K562 (cell line): ENCODE measurements at regions not wholly inside any gene's neighbourhood (a gene's known extent, or its start where the extent isn't known, plus 50 kb on each side); places are given as distances from the start of the nearest gene placed in this dataset.

ENCODE experiments used
- ATAC-seq: fragments of 200-7000 bp; cut with Tn5 transposase; 3 replicates; pipeline ENCODE4 v1.9.1; 2020; ENCODE audit warnings: moderate library complexity
- BruUV-seq: library from RNA; stranded (reverse); fragments of 400-500 nt; replicated peaks from 2 replicates; lab custom pipeline; 2021; lab: Mats Ljungman, UMichigan
- CTCF ChIA-PET: fragments of 300-600 bp; formaldehyde crosslinking; extraction: SDS; loops from one replicate; lab custom pipeline; 2021; ENCODE audit warnings: low intra/inter-chr PET ratio; lab: Yijun Ruan, JAX
- POLR2A ChIA-PET: fragments of 300-600, 350-650 bp; sonication (Branson Sonifier 250); formaldehyde crosslinking; extraction: SDS; loops from one replicate; lab custom pipeline; 2021; ENCODE audit warnings: antibody characterized with exemption, inconsistent platforms; lab: Yijun Ruan, JAX
- DNase-seq, 4 experiments: peaks; one replicate each; pipeline versions ENCODE4 v3.0.0 to v3.0.0-alpha.2; 2011 to 2018; ENCODE audit warnings: low spot score in 3 of 4, mixed read lengths in 3 of 4; ENCODE audit errors: extremely low read depth in 1 of 4
- FAIRE-seq: peaks from 2 replicates; lab custom pipeline; 2011; peaks lifted over from hg19 to GRCh38; lab: Jason Lieb, UNC
- H2AFZ ChIP-seq: 2 replicates; pipeline ENCODE4 v1.6.0; 2011; ENCODE audit warnings: low read depth, low read length, control low read depth, inconsistent platforms
- H3K27ac ChIP-seq: fragments of 200-600 bp; 3 replicates; pipeline ENCODE4 v1.8.0; 2011; ENCODE audit warnings: low read depth, mild to moderate bottlenecking, control low read depth, inconsistent platforms, low read length, moderate library complexity, mixed read lengths; ENCODE audit errors: extremely low read depth
- H3K27me3 ChIP-seq, 2 experiments: fragments of 300-600 bp in 1 of 2; 2 replicates in 1 of 2; 3 replicates in 1 of 2; pipeline versions ENCODE4 v1.6.0 to v1.8.0; 2011; ENCODE audit warnings: inconsistent platforms in 2 of 2, low read length in 2 of 2, mild to moderate bottlenecking in 1 of 2, mixed read lengths in 1 of 2, moderate library complexity in 1 of 2; ENCODE audit not compliant: control insufficient read depth in 2 of 2, insufficient read depth in 2 of 2
- H3K36me3 ChIP-seq: fragments of 300-600 bp; 3 replicates; pipeline ENCODE4 v1.8.0; 2011; ENCODE audit warnings: mild to moderate bottlenecking, low read length, inconsistent platforms; ENCODE audit not compliant: control insufficient read depth, insufficient read depth
- H3K4me1 ChIP-seq, 2 experiments: fragments of 200-600 bp in 1 of 2; replicated peaks in 1 of 2; 2 replicates in 1 of 2; 3 replicates in 1 of 2; pipeline versions ENCODE4 v1.5.1 to v1.8.0; 2011; ENCODE audit warnings: inconsistent platforms in 2 of 2, low read length in 2 of 2, mild to moderate bottlenecking in 1 of 2, mixed read lengths in 1 of 2, moderate library complexity in 1 of 2; ENCODE audit not compliant: control insufficient read depth in 2 of 2, insufficient read depth in 2 of 2
- H3K4me2 ChIP-seq: 2 replicates; pipeline ENCODE4 v1.6.1; 2011; ENCODE audit warnings: low read length, control low read depth, inconsistent platforms, mixed read lengths; ENCODE audit not compliant: insufficient read depth
- H3K4me3 ChIP-seq: fragments of 200-600 bp; sonication (generic), shearing (Covaris generic); 2 replicates; pipeline ENCODE4 v1.5.1; 2016; ENCODE audit warnings: control low read depth, inconsistent platforms
- H3K79me2 ChIP-seq: fragments of 200-600 bp; 3 replicates; pipeline ENCODE4 v1.8.0; 2011; ENCODE audit warnings: low read length, inconsistent platforms; ENCODE audit not compliant: control insufficient read depth, insufficient read depth
- H3K9ac ChIP-seq, 2 experiments: 2 replicates each; pipeline versions ENCODE4 v1.6.0 to v1.6.1; 2011; ENCODE audit warnings: low read depth in 2 of 2, low read length in 2 of 2, control low read depth in 1 of 2, inconsistent platforms in 1 of 2, mild to moderate bottlenecking in 1 of 2, mixed read lengths in 1 of 2; ENCODE audit not compliant: insufficient read depth in 1 of 2
- H3K9me1 ChIP-seq: one replicate; pipeline ENCODE4 v1.6.0; 2011; ENCODE audit warnings: inconsistent platforms, mild to moderate bottlenecking, low read length, moderate library complexity; ENCODE audit not compliant: control insufficient read depth, insufficient read depth
- H3K9me3 ChIP-seq: replicated peaks from 2 replicates; pipeline ENCODE4 v1.5.1; 2011; ENCODE audit warnings: low read depth, low read length, inconsistent platforms; ENCODE audit not compliant: control insufficient read depth, insufficient read depth
- H4K20me1 ChIP-seq: replicated peaks from 2 replicates; pipeline ENCODE4 v1.6.1; 2011; ENCODE audit warnings: low read length, inconsistent platforms, mixed read lengths; ENCODE audit not compliant: control insufficient read depth, insufficient read depth
- C11orf30 ChIP-seq: fragments of 450-650 bp; IDR thresholded peaks from 2 replicates; pipeline ENCODE4 v1.6.1; 2016; ENCODE audit warnings: low read depth, mild to moderate bottlenecking
- FOXJ3 ChIP-seq: sonication (generic); formaldehyde crosslinking; IDR thresholded peaks from 2 replicates; pipeline ENCODE4 v1.4.0; 2020; ENCODE audit warnings: mild to moderate bottlenecking, missing genetic modification reagents
- GTF2E2 ChIP-seq: fragments of 200-800 bp; sonication (Bioruptor generic); IDR thresholded peaks from 2 replicates; pipeline ENCODE4 v1.6.1; 2016; ENCODE audit warnings: missing genetic modification characterization, missing compliant biosample characterization
- GTF2F1 ChIP-seq: IDR thresholded peaks from 2 replicates; pipeline ENCODE4 v1.6.1; 2011; ENCODE audit warnings: low read depth, low read length, improper control_type of control experiment
- MEF2A ChIP-seq: IDR thresholded peaks from 2 replicates; pipeline ENCODE4 v1.6.1; 2011; ENCODE audit warnings: low read depth, mild to moderate bottlenecking, low read length, moderate library complexity; ENCODE audit not compliant: control insufficient read depth
- MEIS2 ChIP-seq: fragments of 450-650 bp; IDR thresholded peaks from 2 replicates; pipeline ENCODE4 v1.6.1; 2014; ENCODE audit warnings: mild to moderate bottlenecking; ENCODE audit not compliant: partially characterized antibody
- RBBP5 ChIP-seq: fragments of 200-600 bp; sonication (generic); IDR thresholded peaks from 2 replicates; pipeline ENCODE4 v1.6.1; 2012; ENCODE audit warnings: borderline replicate concordance, mild to moderate bottlenecking, low read length, control low read depth, inconsistent platforms; ENCODE audit not compliant: insufficient read depth, poor library complexity, severe bottlenecking
- RBFOX2 ChIP-seq: fragments of 200-400 bp; formaldehyde crosslinking; IDR thresholded peaks from 2 replicates; pipeline ENCODE4 v1.6.1; 2017; ENCODE audit warnings: low read depth, mild to moderate bottlenecking, low read length, moderate library complexity
- RBM22 ChIP-seq: fragments of 200-400 bp; formaldehyde crosslinking; IDR thresholded peaks from 2 replicates; pipeline ENCODE4 v1.6.1; 2018; ENCODE audit warnings: low read length, low read depth; ENCODE audit not compliant: poor library complexity, severe bottlenecking
- TRIM28 ChIP-seq: fragments of 450-650 bp; IDR thresholded peaks from 2 replicates; pipeline ENCODE4 v1.6.1; 2017
- ZFP36 ChIP-seq: fragments of 150-350 bp; IDR thresholded peaks from 2 replicates; pipeline ENCODE4 v1.6.1; 2018; ENCODE audit warnings: low read length, low read depth; ENCODE audit not compliant: partially characterized antibody
- ZNF121 ChIP-seq: sonication (generic); formaldehyde crosslinking; conservative IDR thresholded peaks from 2 replicates; pipeline ENCODE4 v1.8.0; 2022; ENCODE audit warnings: missing genetic modification reagents
- ZNF780A ChIP-seq: fragments of 250-450 bp; sonication (Bioruptor Pico); IDR thresholded peaks from 2 replicates; pipeline ENCODE4 v1.5.0; 2021; ENCODE audit warnings: mild to moderate bottlenecking
- WGBS: fragments of 100-300 bp; shearing (Covaris generic); methylation state at CpG from one replicate; pipeline ENCODE4 v1.1.6; 2016; ENCODE audit warnings: low coverage, mixed read lengths; ENCODE audit not compliant: insufficient coverage; ENCODE audit errors: missing lambda C conversion rate; 5-methylcytosine and 5-hydroxymethylcytosine counted together
- in situ Hi-C: fragments of 300-500 bp; cut with MboI; formaldehyde crosslinking; loops from 4 replicates; pipeline ENCODE4 v1.15.0; 2018; ENCODE audit warnings: inconsistent platforms, mixed read lengths
- intact Hi-C: fragments of 100-400 bp; cut with micrococcal nuclease; formaldehyde crosslinking; loops from 2 replicates; pipeline ENCODE4 v1.14.2; 2022
- TF ChIP-seq, protein P1 (sequence below): fragments of 250-450 bp; sonication (Bioruptor Pico); IDR thresholded peaks from 2 replicates; pipeline ENCODE4 v1.5.0; 2021; ENCODE audit warnings: mild to moderate bottlenecking, borderline replicate concordance
- TF ChIP-seq, protein P2 (sequence below): fragments of 250-450 bp; sonication (Bioruptor Pico); IDR thresholded peaks from 2 replicates; pipeline ENCODE4 v1.5.1; 2021; ENCODE audit warnings: mild to moderate bottlenecking
- TF ChIP-seq, protein P3 (sequence below), 2 experiments: fragments of 150-350 bp in 1 of 2; IDR thresholded peaks; 2 replicates each; pipeline ENCODE4 v1.6.1; 2012 to 2016; ENCODE audit warnings: low read depth in 2 of 2, low read length in 2 of 2, mild to moderate bottlenecking in 1 of 2, moderate library complexity in 1 of 2

DNA sequence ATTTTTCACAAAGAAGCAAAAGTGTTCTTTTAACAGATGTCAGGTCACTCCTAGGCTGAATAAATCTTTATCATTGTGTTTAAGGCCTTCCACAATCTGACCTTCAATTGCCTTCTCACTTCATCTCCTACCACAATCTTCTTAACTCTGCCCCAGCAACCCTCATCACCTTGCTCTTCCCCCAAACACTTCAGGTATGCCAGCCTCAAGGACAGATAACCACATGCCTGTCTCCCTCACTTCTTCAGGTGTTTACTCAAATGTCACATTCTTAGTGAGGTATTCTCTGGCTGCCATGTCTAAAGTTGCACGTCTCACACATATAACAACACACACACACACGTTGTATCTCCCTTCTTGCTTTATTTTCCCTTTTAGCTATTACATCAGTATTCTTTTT is 146.5 kb downstream of the ANKRD50 start:
- FAIRE-seq = no peak
- Histone ChIP-seq H3K36me3 (no peaks in the 10 kb centered on the region), H3K4me3 (no peak overlapping the region), H3K27ac (no peak overlapping the region), H3K79me2 (no peaks in the 10 kb centered on the region), H3K4me1 (no peaks in the 10 kb centered on the region), H3K9me3 (0 out of 2 replicates have a peak, but pooled peaks cover 2% of the 10 kb centered on the region), H4K20me1 (no peaks in the 10 kb centered on the region), H3K9ac (no peak overlapping the region), H3K4me2 (no peak overlapping the region), H3K9me1 (no peaks in the 10 kb centered on the region), H3K27me3 (no peaks in the 10 kb centered on the region), H2AFZ (no peak overlapping the region)
- 0% methylated on average over 2 of the region's 2 CpGs for WGBS
- DNase-seq = no peak
- POLR2A ChIA-PET = no interaction called here
- no TSS peak for BruUV-seq
- CTCF ChIA-PET = no interaction called here
- no peak for ATAC-seq
- intact Hi-C loops (no loop called here), in situ Hi-C loops (no loop called here)
- TF ChIP-seq MEF2A (no peak), MEIS2 (no peak), FOXJ3 (CRISPR knock-in tag) (no peak), ZNF780A (CRISPR knock-in tag) (no peak), ZFP36 (no peak), GTF2F1 (no peak), TRIM28 (no peak), C11orf30 (no peak), RBBP5 (no peak), ZNF121 (CRISPR knock-in tag) (no peak), RBFOX2 (no peak), RBM22 (no peak), GTF2E2 (tag) (no peak)
- TF ChIP-seq, protein P1, sequence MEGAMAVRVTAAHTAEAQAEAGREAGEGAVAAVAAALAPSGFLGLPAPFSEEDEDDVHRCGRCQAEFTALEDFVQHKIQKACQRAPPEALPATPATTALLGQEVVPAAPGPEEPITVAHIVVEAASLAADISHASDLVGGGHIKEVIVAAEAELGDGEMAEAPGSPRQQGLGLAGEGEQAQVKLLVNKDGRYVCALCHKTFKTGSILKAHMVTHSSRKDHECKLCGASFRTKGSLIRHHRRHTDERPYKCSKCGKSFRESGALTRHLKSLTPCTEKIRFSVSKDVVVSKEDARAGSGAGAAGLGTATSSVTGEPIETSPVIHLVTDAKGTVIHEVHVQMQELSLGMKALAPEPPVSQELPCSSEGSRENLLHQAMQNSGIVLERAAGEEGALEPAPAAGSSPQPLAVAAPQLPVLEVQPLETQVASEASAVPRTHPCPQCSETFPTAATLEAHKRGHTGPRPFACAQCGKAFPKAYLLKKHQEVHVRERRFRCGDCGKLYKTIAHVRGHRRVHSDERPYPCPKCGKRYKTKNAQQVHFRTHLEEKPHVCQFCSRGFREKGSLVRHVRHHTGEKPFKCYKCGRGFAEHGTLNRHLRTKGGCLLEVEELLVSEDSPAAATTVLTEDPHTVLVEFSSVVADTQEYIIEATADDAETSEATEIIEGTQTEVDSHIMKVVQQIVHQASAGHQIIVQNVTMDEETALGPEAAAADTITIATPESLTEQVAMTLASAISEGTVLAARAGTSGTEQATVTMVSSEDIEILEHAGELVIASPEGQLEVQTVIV (CRISPR knock-in tag) = no peak
- TF ChIP-seq, protein P2, sequence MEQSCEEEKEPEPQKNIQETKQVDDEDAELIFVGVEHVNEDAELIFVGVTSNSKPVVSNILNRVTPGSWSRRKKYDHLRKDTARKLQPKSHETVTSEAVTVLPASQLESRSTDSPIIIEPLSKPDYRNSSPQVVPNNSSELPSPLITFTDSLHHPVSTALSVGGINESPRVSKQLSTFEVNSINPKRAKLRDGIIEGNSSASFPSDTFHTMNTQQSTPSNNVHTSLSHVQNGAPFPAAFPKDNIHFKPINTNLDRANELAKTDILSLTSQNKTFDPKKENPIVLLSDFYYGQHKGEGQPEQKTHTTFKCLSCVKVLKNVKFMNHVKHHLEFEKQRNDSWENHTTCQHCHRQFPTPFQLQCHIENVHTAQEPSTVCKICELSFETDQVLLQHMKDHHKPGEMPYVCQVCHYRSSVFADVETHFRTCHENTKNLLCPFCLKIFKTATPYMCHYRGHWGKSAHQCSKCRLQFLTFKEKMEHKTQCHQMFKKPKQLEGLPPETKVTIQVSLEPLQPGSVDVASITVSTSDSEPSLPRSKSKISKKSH (CRISPR knock-in tag) = no peak
- TF ChIP-seq, protein P3, sequence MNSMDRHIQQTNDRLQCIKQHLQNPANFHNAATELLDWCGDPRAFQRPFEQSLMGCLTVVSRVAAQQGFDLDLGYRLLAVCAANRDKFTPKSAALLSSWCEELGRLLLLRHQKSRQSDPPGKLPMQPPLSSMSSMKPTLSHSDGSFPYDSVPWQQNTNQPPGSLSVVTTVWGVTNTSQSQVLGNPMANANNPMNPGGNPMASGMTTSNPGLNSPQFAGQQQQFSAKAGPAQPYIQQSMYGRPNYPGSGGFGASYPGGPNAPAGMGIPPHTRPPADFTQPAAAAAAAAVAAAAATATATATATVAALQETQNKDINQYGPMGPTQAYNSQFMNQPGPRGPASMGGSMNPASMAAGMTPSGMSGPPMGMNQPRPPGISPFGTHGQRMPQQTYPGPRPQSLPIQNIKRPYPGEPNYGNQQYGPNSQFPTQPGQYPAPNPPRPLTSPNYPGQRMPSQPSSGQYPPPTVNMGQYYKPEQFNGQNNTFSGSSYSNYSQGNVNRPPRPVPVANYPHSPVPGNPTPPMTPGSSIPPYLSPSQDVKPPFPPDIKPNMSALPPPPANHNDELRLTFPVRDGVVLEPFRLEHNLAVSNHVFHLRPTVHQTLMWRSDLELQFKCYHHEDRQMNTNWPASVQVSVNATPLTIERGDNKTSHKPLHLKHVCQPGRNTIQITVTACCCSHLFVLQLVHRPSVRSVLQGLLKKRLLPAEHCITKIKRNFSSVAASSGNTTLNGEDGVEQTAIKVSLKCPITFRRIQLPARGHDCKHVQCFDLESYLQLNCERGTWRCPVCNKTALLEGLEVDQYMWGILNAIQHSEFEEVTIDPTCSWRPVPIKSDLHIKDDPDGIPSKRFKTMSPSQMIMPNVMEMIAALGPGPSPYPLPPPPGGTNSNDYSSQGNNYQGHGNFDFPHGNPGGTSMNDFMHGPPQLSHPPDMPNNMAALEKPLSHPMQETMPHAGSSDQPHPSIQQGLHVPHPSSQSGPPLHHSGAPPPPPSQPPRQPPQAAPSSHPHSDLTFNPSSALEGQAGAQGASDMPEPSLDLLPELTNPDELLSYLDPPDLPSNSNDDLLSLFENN (IDR thresholded peaks at IDR 0.05; ENCODE audit: low read depth in 2 of 2, low read length in 2 of 2) = no peak
